SK-N-SH (cell line): ENCODE measurements at regions not wholly inside any gene's neighbourhood (a gene's known extent, or its start where the extent isn't known, plus 50 kb on each side); places are given as distances from the start of the nearest gene placed in this dataset.
"Not testable (repeated sequence)": the region's sequence is repeated elsewhere in the genome, so short reads cannot be mapped to it uniquely, and the experiment has no call there.

Source experiments
- CTCF ChIA-PET: fragments of 300-600, 350-600 bp; formaldehyde crosslinking; extraction: SDS; loops from one replicate; lab custom pipeline; 2021; lab: Yijun Ruan, JAX
- POLR2A ChIA-PET: fragments of 350-600 bp; sonication (Branson Sonifier 250); formaldehyde crosslinking; extraction: SDS; loops from one replicate; lab custom pipeline; 2020; ENCODE audit warnings: antibody characterized with exemption, inconsistent platforms; lab: Yijun Ruan, JAX
- DNase-seq: peaks from one replicate; pipeline ENCODE4 v3.0.0; 2012
- H2AFZ ChIP-seq: fragments of 200-600 bp; sonication (generic); 2 replicates; pipeline ENCODE4 v1.8.1; 2016; ENCODE audit warnings: antibody characterized with exemption, mild to moderate bottlenecking, low read depth
- H3F3A ChIP-seq: fragments of 200-600 bp; sonication (generic); replicated peaks from 2 replicates; pipeline ENCODE3; 2016; ENCODE audit warnings: antibody characterized with exemption, mild to moderate bottlenecking; ENCODE audit not compliant: insufficient read depth
- H3K27ac ChIP-seq, 2 experiments: fragments of 200-500 bp in 1 of 2; fragments of 200-600 bp in 1 of 2; sonication (Bioruptor generic) in 1 of 2; sonication (generic), shearing (Covaris generic) in 1 of 2; 2 replicates each; pipeline versions ENCODE4 v1.5.1 to v1.6.1; 2014 to 2016; ENCODE audit warnings: low read depth in 2 of 2, inconsistent platforms in 1 of 2, low read length in 1 of 2, mild to moderate bottlenecking in 1 of 2, mixed read lengths in 1 of 2
- H3K27me3 ChIP-seq: fragments of 200-600 bp; sonication (generic), shearing (Covaris generic); 2 replicates; pipeline ENCODE4 v1.6.1; 2016; ENCODE audit warnings: mixed run types; ENCODE audit not compliant: insufficient read depth
- H3K36me3 ChIP-seq, 2 experiments: fragments of 200-500 bp in 1 of 2; fragments of 200-600 bp in 1 of 2; sonication (Bioruptor generic) in 1 of 2; sonication (generic) in 1 of 2; replicated peaks in 1 of 2; 2 replicates each; pipeline versions ENCODE3 to v1.5.1; 2014 to 2016; ENCODE audit warnings: low read length in 1 of 2, mild to moderate bottlenecking in 1 of 2; ENCODE audit not compliant: insufficient read depth in 2 of 2, control insufficient read depth in 1 of 2
- H3K4me1 ChIP-seq, 2 experiments: fragments of 200-500 bp in 1 of 2; fragments of 200-600 bp in 1 of 2; sonication (Bioruptor generic) in 1 of 2; sonication (generic), shearing (Covaris generic) in 1 of 2; 2 replicates each; pipeline versions ENCODE4 v1.5.1 to v1.6.1; 2014 to 2016; ENCODE audit warnings: low read depth in 1 of 2, low read length in 1 of 2, mixed run types in 1 of 2; ENCODE audit not compliant: insufficient read depth in 2 of 2, control insufficient read depth in 1 of 2
- H3K4me2 ChIP-seq: fragments of 200-600 bp; sonication (generic), shearing (Covaris generic); 2 replicates; pipeline ENCODE4 v1.6.1; 2017; ENCODE audit warnings: mixed run types
- H3K4me3 ChIP-seq, 2 experiments: fragments of 200-500 bp in 1 of 2; fragments of 200-600 bp in 1 of 2; sonication (Bioruptor generic) in 1 of 2; sonication (generic), shearing (Covaris generic) in 1 of 2; 2 replicates each; pipeline versions ENCODE4 v1.5.1 to v1.8.1; 2014 to 2016; ENCODE audit warnings: low read depth in 2 of 2, inconsistent platforms in 1 of 2, low read length in 1 of 2, mild to moderate bottlenecking in 1 of 2, mixed read lengths in 1 of 2, moderate library complexity in 1 of 2
- H3K79me2 ChIP-seq: fragments of 200-600 bp; sonication (generic); 2 replicates; pipeline ENCODE4 v1.8.1; 2017; ENCODE audit warnings: mild to moderate bottlenecking; ENCODE audit not compliant: insufficient read depth
- H3K9ac ChIP-seq: fragments of 200-600 bp; sonication (generic); 2 replicates; pipeline ENCODE4 v1.6.1; 2017; ENCODE audit warnings: mixed run types
- H3K9me2 ChIP-seq: fragments of 200-600 bp; sonication (generic); 2 replicates; pipeline ENCODE4 v1.6.1; 2017; ENCODE audit warnings: mixed run types
- H3K9me3 ChIP-seq: fragments of 200-600 bp; sonication (generic); 2 replicates; pipeline ENCODE4 v1.6.1; 2017; ENCODE audit warnings: mixed run types, mild to moderate bottlenecking, moderate library complexity
- H4K20me1 ChIP-seq: fragments of 200-600 bp; sonication (generic); 2 replicates; pipeline ENCODE4 v1.6.1; 2017; ENCODE audit warnings: mild to moderate bottlenecking, mixed run types; ENCODE audit not compliant: insufficient read depth
- CTCF ChIP-seq: fragments of 200-600 bp; sonication (generic); IDR thresholded peaks from 2 replicates; pipeline ENCODE4 v1.6.1; 2017; ENCODE audit warnings: antibody characterized with exemption, mild to moderate bottlenecking, moderate library complexity
- FOSL2 ChIP-seq: IDR thresholded peaks from 2 replicates; pipeline ENCODE4 v1.4.0; 2012; ENCODE audit warnings: low read depth, mild to moderate bottlenecking, moderate library complexity, borderline replicate concordance
- FOXJ3 ChIP-seq: sonication (generic); formaldehyde crosslinking; IDR thresholded peaks from 2 replicates; pipeline ENCODE4 v1.5.1; 2020; ENCODE audit warnings: mild to moderate bottlenecking, missing genetic modification reagents
- FOXM1 ChIP-seq: IDR thresholded peaks from 2 replicates; pipeline ENCODE4 v1.4.0; 2012; ENCODE audit warnings: low read depth, mild to moderate bottlenecking
- GABPA ChIP-seq: IDR thresholded peaks from 2 replicates; pipeline ENCODE4 v1.4.0; 2012; ENCODE audit warnings: low read depth, mild to moderate bottlenecking
- GATA2 ChIP-seq: sonication (generic); formaldehyde crosslinking; IDR thresholded peaks from 2 replicates; pipeline ENCODE4 v1.5.0; 2020; ENCODE audit warnings: mild to moderate bottlenecking, missing genetic modification reagents
- IRF3 ChIP-seq: fragments of 150-350 bp; IDR thresholded peaks from 2 replicates; pipeline ENCODE4 v1.6.1; 2016; ENCODE audit warnings: mild to moderate bottlenecking, low read depth, low read length
- MXI1 ChIP-seq: IDR thresholded peaks from 2 replicates; pipeline ENCODE4 v1.6.1; 2012; ENCODE audit warnings: mild to moderate bottlenecking, low read depth, low read length, improper control_type of control experiment
- NFIC ChIP-seq: IDR thresholded peaks from 2 replicates; pipeline ENCODE4 v1.4.0; 2012; ENCODE audit warnings: borderline replicate concordance
- RXRA ChIP-seq: IDR thresholded peaks from 2 replicates; pipeline ENCODE4 v1.4.0; 2012; ENCODE audit warnings: low read depth, mild to moderate bottlenecking, borderline replicate concordance
- SIN3A ChIP-seq: IDR thresholded peaks from 2 replicates; pipeline ENCODE4 v1.6.1; 2012; ENCODE audit warnings: low read depth, mild to moderate bottlenecking, low read length, moderate library complexity, borderline replicate concordance
- TCF12 ChIP-seq: IDR thresholded peaks from 2 replicates; pipeline ENCODE4 v1.4.0; 2012
- YY1 ChIP-seq: IDR thresholded peaks from 2 replicates; pipeline ENCODE4 v1.4.0; 2012; ENCODE audit warnings: low read depth, mild to moderate bottlenecking
- WGBS: methylation state at CpG from one replicate; pipeline ENCODE4 v1.1.6; 2017; ENCODE audit warnings: low lambda C conversion rate; 5-methylcytosine and 5-hydroxymethylcytosine counted together
- TF ChIP-seq, protein P1 (sequence below): IDR thresholded peaks from 2 replicates; pipeline ENCODE4; 2012
- TF ChIP-seq, protein P2 (sequence below): fragments of 150-350 bp; IDR thresholded peaks from 2 replicates; pipeline ENCODE4 v1.6.1; 2017; ENCODE audit warnings: antibody characterized with exemption, low read length, low read depth, borderline replicate concordance
- TF ChIP-seq, protein P3 (sequence below): IDR thresholded peaks from 2 replicates; pipeline ENCODE4 v1.4.0; 2012; ENCODE audit warnings: low read depth, borderline replicate concordance

- Histone ChIP-seq H3K4me2 (no peak overlapping the region), H2AFZ (no peak overlapping the region), H3F3A (no peaks in the 10 kb centered on the region), H3K4me3 (no peak overlapping the region), H3K9me3 (peaks cover 8% of the 10 kb centered on the region; the same call in 1 of the 2 replicates), H3K9ac (no peak overlapping the region), H3K79me2 (no peaks in the 10 kb centered on the region), H3K9me2 (no peaks in the 10 kb centered on the region)
- TF ChIP-seq GATA2 (CRISPR knock-in tag) = no peak
- TF ChIP-seq FOSL2 = no peak
- TF ChIP-seq RXRA = no peak
- TF ChIP-seq SIN3A = no peak
- TF ChIP-seq, protein P1, sequence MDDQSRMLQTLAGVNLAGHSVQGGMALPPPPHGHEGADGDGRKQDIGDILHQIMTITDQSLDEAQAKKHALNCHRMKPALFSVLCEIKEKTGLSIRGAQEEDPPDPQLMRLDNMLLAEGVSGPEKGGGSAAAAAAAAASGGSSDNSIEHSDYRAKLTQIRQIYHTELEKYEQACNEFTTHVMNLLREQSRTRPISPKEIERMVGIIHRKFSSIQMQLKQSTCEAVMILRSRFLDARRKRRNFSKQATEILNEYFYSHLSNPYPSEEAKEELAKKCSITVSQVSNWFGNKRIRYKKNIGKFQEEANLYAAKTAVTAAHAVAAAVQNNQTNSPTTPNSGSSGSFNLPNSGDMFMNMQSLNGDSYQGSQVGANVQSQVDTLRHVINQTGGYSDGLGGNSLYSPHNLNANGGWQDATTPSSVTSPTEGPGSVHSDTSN = no peak
- no peak for TF ChIP-seq FOXM1
- TF ChIP-seq TCF12 = no peak
- TF ChIP-seq NFIC = no peak
- TF ChIP-seq, all 33 proteins: peak for 0
- POLR2A ChIA-PET = no interaction called here
- Histone ChIP-seq H3K36me3 (no peaks in the 10 kb centered on the region), H3K27ac (no peak overlapping the region), H3K4me1 (no peaks in the 10 kb centered on the region), H4K20me1 (no peaks in the 10 kb centered on the region), H3K27me3 (no peaks in the 10 kb centered on the region)
- WGBS = 45% methylated on average over 10 of the region's 10 CpGs
- no peak for DNase-seq
- CTCF ChIA-PET = no interaction called here
Observed at GRCh38 chr7:4500812-4501211, 181.3 kb upstream of the FOXK1 start.

DNA sequence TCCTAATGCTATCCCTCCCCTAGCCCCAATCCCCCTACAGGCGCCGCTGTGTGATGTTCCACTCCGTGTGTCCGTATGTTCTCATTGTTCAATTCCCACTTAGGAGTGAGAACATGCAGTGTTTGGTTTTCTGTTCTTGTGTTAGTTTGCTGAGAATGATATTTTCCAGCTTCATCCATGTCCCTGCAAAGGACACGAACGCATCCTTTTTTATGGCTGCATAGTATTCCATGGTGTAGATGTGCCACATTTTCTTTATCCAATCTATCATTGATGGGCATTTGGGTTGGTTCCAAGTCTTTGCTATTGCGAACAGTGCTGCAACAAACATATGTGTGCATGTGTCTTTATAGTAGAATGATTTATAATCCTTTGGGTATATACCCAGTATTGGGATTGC, 174.2 kb upstream of the FOXK1 start:
- H3K79me2 ChIP-seq, H3K4me1 ChIP-seq, H3F3A ChIP-seq, H2AFZ ChIP-seq, H3K36me3 ChIP-seq, H3K27ac ChIP-seq, H4K20me1 ChIP-seq, H3K9ac ChIP-seq, H3K4me3 ChIP-seq, H3K9me2 ChIP-seq, H3K4me2 ChIP-seq, H3K27me3 ChIP-seq, POLR2A ChIA-PET, DNase-seq: not testable (repeated sequence)
- WGBS = 50% methylated on average over 7 of the region's 7 CpGs
- peaks cover 12% of the 10 kb centered on the region; the same call in 1 of the 2 replicates for H3K9me3 ChIP-seq
- CTCF ChIA-PET = interaction anchor here (0.6 to 0.9 kb wide), 2 partner anchors 33 to 65 kb away, joined by 3 read pairs; no protein-coding TSS in a partner anchor

GRCh38 chr7:4513450-4513849, 168.6 kb upstream of the FOXK1 start:
- H3K4me1 ChIP-seq = no peaks in the 10 kb centered on the region
- H3K79me2 ChIP-seq = no peaks in the 10 kb centered on the region
- no peak for DNase-seq
- H3K27ac ChIP-seq = no peak overlapping the region
- no peaks in the 10 kb centered on the region for H3F3A ChIP-seq
- H4K20me1 ChIP-seq = no peaks in the 10 kb centered on the region
- POLR2A ChIA-PET = no interaction called here
- H3K9me3 ChIP-seq = no peaks in the 10 kb centered on the region
- WGBS = 37% methylated on average over 1 of the region's 1 CpG
- H3K4me3 ChIP-seq = no peak overlapping the region
- no peak overlapping the region for H2AFZ ChIP-seq
- no peak overlapping the region for H3K9ac ChIP-seq
- no peaks in the 10 kb centered on the region for H3K36me3 ChIP-seq
- H3K4me2 ChIP-seq = no peak overlapping the region
- CTCF ChIA-PET = no interaction called here
- H3K9me2 ChIP-seq = no peaks in the 10 kb centered on the region
- H3K27me3 ChIP-seq = no peaks in the 10 kb centered on the region
- TF ChIP-seq, protein P2, sequence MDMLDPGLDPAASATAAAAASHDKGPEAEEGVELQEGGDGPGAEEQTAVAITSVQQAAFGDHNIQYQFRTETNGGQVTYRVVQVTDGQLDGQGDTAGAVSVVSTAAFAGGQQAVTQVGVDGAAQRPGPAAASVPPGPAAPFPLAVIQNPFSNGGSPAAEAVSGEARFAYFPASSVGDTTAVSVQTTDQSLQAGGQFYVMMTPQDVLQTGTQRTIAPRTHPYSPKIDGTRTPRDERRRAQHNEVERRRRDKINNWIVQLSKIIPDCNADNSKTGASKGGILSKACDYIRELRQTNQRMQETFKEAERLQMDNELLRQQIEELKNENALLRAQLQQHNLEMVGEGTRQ = no peak
- TF ChIP-seq GABPA (no peak), FOXJ3 (CRISPR knock-in tag) (no peak), FOSL2 (no peak), YY1 (no peak), IRF3 (no peak), FOXM1 (no peak), CTCF (no peak), MXI1 (no peak)
- TF ChIP-seq, protein P3, sequence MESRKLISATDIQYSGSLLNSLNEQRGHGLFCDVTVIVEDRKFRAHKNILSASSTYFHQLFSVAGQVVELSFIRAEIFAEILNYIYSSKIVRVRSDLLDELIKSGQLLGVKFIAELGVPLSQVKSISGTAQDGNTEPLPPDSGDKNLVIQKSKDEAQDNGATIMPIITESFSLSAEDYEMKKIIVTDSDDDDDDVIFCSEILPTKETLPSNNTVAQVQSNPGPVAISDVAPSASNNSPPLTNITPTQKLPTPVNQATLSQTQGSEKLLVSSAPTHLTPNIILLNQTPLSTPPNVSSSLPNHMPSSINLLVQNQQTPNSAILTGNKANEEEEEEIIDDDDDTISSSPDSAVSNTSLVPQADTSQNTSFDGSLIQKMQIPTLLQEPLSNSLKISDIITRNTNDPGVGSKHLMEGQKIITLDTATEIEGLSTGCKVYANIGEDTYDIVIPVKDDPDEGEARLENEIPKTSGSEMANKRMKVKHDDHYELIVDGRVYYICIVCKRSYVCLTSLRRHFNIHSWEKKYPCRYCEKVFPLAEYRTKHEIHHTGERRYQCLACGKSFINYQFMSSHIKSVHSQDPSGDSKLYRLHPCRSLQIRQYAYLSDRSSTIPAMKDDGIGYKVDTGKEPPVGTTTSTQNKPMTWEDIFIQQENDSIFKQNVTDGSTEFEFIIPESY = no peak
